SK-N-SH treated with all-trans-retinoic acid at 6 μM for 48 hours (cell line): ENCODE measurements at regions not wholly inside any gene's neighbourhood (a gene's known extent, or its start where the extent isn't known, plus 50 kb on each side); places are given as distances from the start of the nearest gene placed in this dataset.

ENCODE experiments used
- BACH2 ChIP-seq: fragments of 250-450 bp; sonication (Bioruptor Pico); IDR thresholded peaks from 2 replicates; pipeline ENCODE4 v1.9.0; 2021; ENCODE audit warnings: mild to moderate bottlenecking, borderline replicate concordance
- CREB5 ChIP-seq: fragments of 250-450 bp; sonication (Bioruptor Pico); IDR thresholded peaks from 2 replicates; pipeline ENCODE4 v1.5.1; 2020; ENCODE audit warnings: low read depth, mild to moderate bottlenecking, moderate library complexity
- ESRRG ChIP-seq: fragments of 250-450 bp; sonication (Bioruptor Pico); IDR thresholded peaks from 2 replicates; pipeline ENCODE4 v1.6.1; 2021; ENCODE audit warnings: mild to moderate bottlenecking
- GLIS3 ChIP-seq: fragments of 250-450 bp; sonication (Bioruptor Pico); IDR thresholded peaks from 2 replicates; pipeline ENCODE4 v1.5.0; 2020; ENCODE audit warnings: mild to moderate bottlenecking, moderate library complexity
- ISL1 ChIP-seq: fragments of 250-450 bp; sonication (Bioruptor Pico); IDR thresholded peaks from 2 replicates; pipeline ENCODE4 v2.1.2; 2022; ENCODE audit warnings: mild to moderate bottlenecking, moderate library complexity
- PATZ1 ChIP-seq: fragments of 250-450 bp; sonication (Bioruptor Pico); IDR thresholded peaks from 2 replicates; pipeline ENCODE4 v1.8.0; 2020; ENCODE audit warnings: mild to moderate bottlenecking, moderate library complexity, borderline replicate concordance
- RARB ChIP-seq: fragments of 250-450 bp; sonication (Bioruptor Pico); IDR thresholded peaks from 2 replicates; pipeline ENCODE4 v1.8.0; 2021; ENCODE audit warnings: mild to moderate bottlenecking, moderate library complexity
- SNAI2 ChIP-seq: fragments of 250-450 bp; sonication (Bioruptor Pico); IDR thresholded peaks from 2 replicates; pipeline ENCODE4 v1.5.0; 2020; ENCODE audit warnings: mild to moderate bottlenecking, moderate library complexity
- ZFP3 ChIP-seq: fragments of 250-450 bp; sonication (Bioruptor Pico); IDR thresholded peaks from 2 replicates; pipeline ENCODE4 v1.5.0; 2020; ENCODE audit warnings: mild to moderate bottlenecking, moderate library complexity
- ZFP30 ChIP-seq: fragments of 450-650 bp; formaldehyde crosslinking; IDR thresholded peaks from 2 replicates; pipeline ENCODE4 v1.5.0; 2022; ENCODE audit warnings: mild to moderate bottlenecking, moderate library complexity
- ZNF565 ChIP-seq: fragments of 450-650 bp; formaldehyde crosslinking; conservative IDR thresholded peaks from 2 replicates; pipeline ENCODE4 v1.5.0; 2020; ENCODE audit warnings: low read depth, mild to moderate bottlenecking, moderate library complexity
- ZNF70 ChIP-seq: fragments of 450-650 bp; formaldehyde crosslinking; IDR thresholded peaks from 2 replicates; pipeline ENCODE4 v1.5.0; 2020; ENCODE audit warnings: mild to moderate bottlenecking, moderate library complexity
- TF ChIP-seq, protein P1 (sequence below): fragments of 250-450 bp; sonication (Bioruptor Pico); IDR thresholded peaks from 2 replicates; pipeline ENCODE4 v1.5.0; 2020; ENCODE audit warnings: mild to moderate bottlenecking, moderate library complexity

GRCh38 chr4:157973297-157973696 is 199.5 kb downstream of the GASK1B start:
- TF ChIP-seq ZFP3 (CRISPR knock-in tag) (no peak), GLIS3 (no peak), SNAI2 (CRISPR knock-in tag) (no peak), PATZ1 (CRISPR knock-in tag) (no peak), ZFP30 (CRISPR knock-in tag) (no peak), ISL1 (CRISPR knock-in tag) (no peak), BACH2 (CRISPR knock-in tag) (no peak), CREB5 (no peak), ZNF565 (CRISPR knock-in tag) (no peak), ESRRG (CRISPR knock-in tag) (no peak), ZNF70 (no peak), RARB (CRISPR knock-in tag) (no peak)
- TF ChIP-seq, protein P1, sequence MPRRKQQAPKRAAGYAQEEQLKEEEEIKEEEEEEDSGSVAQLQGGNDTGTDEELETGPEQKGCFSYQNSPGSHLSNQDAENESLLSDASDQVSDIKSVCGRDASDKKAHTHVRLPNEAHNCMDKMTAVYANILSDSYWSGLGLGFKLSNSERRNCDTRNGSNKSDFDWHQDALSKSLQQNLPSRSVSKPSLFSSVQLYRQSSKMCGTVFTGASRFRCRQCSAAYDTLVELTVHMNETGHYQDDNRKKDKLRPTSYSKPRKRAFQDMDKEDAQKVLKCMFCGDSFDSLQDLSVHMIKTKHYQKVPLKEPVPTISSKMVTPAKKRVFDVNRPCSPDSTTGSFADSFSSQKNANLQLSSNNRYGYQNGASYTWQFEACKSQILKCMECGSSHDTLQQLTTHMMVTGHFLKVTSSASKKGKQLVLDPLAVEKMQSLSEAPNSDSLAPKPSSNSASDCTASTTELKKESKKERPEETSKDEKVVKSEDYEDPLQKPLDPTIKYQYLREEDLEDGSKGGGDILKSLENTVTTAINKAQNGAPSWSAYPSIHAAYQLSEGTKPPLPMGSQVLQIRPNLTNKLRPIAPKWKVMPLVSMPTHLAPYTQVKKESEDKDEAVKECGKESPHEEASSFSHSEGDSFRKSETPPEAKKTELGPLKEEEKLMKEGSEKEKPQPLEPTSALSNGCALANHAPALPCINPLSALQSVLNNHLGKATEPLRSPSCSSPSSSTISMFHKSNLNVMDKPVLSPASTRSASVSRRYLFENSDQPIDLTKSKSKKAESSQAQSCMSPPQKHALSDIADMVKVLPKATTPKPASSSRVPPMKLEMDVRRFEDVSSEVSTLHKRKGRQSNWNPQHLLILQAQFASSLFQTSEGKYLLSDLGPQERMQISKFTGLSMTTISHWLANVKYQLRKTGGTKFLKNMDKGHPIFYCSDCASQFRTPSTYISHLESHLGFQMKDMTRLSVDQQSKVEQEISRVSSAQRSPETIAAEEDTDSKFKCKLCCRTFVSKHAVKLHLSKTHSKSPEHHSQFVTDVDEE (CRISPR knock-in tag) = no peak
